ENCODE measurements at regions not wholly inside any gene's neighbourhood (a gene's known extent, or its start where the extent isn't known, plus 50 kb on each side); places are given as distances from the start of the nearest gene placed in this dataset.
A peak's percentile ranks its signal among the peaks of the same experiment; 100 is the strongest.
"Not testable (repeated sequence)": the region's sequence is repeated elsewhere in the genome, so short reads cannot be mapped to it uniquely, and the experiment has no call there.

DNA sequence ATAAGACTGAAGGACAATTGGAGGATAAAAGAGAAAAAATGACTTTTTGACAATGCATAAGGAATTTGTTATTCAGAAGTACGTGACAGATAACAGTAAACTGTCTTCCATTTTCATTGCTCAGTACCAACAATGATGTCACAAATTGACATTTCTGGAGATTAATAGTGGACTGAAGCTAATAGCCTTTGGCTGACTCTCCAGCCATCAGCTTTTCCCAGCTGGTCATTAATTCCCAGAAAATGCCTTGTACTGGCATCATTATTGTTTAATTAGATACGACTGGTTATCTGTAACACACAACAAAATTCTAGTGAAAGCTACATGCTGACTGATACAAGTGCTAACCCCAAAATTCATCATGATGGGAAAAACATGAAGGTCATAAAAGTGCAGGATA lies 147.9 kb upstream of the FGF13 start:
- no peak for DNase-seq (ENCODE audit: low spot score)

DNA sequence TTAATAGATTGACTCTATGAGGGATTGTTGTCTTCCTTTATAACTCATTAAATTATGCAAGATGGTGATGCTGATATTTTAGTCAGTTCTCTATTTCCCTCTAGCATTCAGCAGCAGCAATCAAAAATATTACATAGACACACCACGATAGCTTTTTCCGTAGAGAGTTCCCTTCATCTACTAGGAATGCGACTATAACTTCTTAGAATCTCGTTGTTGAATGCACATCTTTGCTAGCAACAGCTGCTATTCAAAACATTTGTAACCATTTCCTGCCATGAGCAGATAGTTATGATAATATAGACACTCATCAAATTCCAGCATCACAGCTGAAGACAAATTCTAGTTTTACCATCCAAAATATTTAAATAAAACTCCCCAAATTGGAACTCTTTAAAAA lies 147.4 kb upstream of the FGF13 start:
- no peak for DNase-seq (ENCODE audit: low spot score)

DNA sequence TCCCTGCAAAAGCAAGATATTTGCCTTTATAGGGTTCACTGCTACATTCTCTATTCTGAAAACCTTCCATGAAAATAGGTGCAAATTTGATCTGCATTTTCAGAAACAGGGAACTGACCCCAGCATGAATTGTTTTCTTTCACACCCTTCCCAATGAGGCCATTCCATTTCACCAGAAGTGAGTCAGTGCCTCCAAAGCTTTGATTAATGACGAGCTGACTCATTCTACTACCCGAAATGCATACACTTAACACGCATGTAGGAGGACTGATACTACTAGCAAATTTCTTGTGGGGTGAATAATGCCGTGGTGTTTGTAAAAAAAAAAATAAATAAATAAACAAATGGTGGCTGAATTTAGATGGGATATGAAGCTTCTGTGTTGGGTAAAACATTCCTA lies 146.9 kb upstream of the FGF13 start:
- DNase-seq (ENCODE audit: low spot score): no peak

DNA sequence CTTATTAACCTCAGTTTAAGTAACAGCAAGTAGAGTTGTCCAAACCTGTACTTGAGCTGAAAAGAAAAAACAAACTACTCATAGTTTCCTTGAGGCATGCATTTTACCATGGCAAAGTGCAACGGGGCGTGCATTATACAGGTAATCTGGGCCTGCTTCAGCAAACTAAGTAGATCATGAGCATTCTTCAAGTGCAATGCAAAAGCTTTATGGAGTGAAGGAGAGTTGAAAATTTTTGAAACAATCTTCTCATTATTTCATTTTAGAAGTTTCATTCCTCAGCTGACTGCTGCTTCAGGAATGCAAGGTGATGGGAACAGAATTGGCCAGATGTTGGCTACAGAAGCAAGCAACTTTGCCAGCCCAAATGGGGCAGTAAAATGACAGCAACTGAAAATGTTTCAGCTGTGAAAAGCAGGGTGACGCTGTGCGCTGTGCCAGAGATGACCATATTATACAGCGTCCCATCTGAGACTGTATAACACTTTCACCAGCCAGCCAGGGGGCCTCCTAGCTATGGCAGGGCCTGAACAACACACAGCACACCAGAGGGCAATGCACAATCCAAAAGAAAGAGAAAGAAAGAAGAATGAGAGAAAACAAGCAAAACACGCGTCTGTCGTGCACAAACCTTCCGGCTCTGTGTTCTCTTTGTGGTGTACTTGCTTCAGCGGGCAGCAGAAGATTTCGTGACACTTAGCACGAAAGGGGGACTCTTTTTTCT lies 145.5 kb upstream of the FGF13 start:
- no peak for DNase-seq (ENCODE audit: low spot score)

DNA sequence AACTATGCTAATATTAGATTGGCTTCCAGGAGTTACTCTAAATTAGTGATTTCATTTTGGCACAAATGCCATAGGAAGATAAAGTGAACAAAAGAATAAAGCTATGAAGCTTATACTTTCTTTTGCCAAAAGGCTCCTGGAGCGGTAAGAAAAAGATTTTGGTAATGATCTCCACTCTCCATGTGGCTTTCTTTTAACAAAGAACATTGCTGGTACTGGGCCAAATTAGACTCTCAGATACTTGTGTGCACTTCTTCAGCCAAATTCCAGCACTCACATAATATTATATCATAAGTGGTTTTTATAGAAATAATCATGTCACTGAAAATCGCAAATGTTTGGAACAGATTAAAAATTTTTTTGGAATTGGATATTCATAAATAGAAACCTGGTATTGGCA lies 142.4 kb upstream of the FGF13 start:
- no peak for DNase-seq (ENCODE audit: low spot score)

DNA sequence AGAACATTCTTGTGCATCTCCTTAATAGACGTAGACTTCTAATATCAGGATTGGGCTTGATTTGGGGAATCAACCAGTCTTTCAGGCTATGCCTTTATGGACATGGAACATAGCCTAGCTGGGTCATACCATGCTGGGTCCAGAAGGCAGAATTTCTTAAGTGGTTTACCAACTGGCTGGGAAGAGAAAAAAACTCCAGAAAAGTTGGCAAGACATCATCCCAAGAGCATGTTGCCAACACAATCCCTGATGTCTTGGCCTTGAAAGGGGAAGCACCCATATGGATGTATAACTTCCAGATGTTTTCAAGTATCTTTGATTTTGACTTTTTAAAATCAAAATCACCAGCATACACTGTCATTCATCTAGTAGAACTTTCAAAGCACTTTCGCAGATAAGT lies 138.0 kb upstream of the FGF13 start:
- DNase-seq (ENCODE audit: low spot score): no peak

DNA sequence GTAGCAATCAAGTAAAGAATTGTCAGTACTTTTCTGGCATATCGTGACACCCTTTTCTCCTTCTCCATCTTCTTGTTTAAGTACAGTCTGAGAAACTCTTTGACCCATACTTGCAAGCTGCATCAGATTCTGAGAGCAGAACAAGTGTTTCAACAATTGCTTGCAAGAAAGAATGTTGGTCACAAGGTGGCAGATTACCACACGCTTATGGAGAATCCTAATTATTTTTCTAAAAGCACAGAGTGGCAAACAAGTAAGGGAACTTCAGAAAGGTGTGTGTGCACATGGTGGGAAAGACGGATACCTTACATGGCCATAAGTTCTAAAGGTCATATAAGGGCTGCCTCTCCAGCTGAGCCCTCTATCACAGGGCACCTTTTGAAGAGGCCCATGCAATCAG lies 136.4 kb upstream of the FGF13 start:
- peak; percentile 8 for DNase-seq (ENCODE audit: low spot score)

DNA sequence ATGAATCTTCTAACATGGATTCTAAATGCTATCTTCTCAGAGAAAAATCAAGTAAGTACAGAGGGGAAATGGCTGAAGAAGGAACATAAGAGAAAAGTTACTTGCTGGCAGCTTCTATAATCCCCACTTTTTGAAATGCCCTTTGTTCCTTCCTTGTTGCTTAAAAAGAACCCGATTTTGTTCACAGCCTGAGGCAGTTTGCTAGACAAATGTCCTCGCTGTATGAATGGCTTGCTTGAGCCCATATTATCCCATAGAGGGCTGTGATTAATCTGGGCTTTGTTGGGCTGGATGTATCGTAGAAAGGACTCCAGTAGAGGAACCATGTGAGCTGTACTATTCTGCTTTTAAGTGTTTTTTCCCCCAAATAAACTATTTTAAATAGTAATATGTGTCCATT lies 134.3 kb upstream of the FGF13 start:
- no peak for DNase-seq (ENCODE audit: low spot score)

DNA sequence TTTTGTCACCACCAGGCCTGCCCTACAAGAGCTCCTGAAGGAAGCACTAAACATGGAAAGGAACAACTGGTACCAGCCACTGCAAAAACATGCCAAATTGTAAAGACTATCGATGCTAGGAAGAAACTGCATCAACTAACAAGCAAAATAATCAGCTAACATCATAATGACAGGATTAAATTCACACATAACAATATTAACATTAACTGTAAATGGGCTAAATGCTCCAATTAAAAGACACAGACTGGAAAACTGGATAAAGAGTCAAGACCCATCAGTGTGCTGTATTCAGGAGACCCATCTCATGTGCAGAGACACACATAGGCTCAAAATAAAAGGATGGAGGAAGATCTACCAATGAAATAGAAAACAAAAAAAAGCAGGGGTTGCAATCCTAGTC lies 95.9 kb upstream of the FGF13 start:
- DNase-seq (ENCODE audit: low spot score): not testable (repeated sequence)

DNA sequence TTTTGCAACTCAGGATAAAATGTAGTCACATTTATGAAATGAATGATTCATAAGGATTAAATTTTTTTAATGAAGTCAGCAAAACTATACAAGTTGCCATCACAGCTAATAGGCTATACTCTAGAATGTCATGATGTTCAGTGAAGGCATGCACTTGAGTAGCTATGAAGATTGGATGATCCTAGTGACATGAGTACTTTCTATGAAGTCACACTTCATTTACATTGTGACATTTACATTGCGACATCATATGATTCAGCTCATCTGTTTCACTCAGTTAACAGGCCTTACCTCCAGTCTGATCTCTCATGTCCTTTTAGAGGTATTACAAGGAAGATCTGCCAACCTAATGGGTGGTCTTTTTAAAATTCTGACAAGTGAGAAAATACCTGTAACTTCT lies 82.7 kb upstream of the FGF13 start:
- no peak for DNase-seq (ENCODE audit: low spot score)

DNA sequence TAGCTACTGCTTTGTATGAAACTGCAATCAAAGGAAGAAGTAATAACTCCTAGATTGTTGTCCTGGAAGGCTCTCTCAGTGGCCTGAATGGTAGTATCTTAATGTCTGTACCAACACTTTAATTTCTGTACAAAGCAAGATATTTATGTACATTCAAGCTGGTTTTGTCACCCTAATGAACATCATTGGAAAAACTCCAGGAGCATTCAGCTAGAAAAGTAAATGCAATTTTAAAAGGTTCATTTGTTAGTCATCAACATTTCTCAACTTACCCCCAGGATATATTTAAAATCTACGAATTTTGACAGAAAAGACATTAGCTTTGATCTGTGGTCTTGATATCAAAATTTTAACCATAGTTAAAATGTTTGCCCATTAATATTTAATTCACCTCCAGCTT lies 80.0 kb upstream of the FGF13 start:
- no peak for DNase-seq (ENCODE audit: low spot score)

DNA sequence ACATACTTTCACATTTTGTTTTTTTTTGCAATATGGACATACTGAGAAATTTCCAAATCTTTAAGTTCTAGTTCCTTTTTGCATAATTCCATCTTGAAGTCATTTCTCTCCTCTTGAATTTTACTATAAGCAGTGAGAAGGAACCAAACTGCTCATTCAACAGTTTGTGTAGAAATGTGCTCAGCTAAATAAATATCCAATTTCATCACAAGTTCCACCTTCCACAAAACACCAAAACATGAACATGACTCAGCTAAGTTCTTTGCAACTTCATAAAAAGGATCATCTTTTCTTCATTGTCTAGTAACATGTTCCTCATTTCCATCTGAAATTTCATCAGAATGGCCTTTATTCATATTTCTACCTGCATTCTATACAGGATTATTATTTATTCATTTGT lies 77.3 kb upstream of the FGF13 start:
- no peak for DNase-seq (ENCODE audit: low spot score)

DNA sequence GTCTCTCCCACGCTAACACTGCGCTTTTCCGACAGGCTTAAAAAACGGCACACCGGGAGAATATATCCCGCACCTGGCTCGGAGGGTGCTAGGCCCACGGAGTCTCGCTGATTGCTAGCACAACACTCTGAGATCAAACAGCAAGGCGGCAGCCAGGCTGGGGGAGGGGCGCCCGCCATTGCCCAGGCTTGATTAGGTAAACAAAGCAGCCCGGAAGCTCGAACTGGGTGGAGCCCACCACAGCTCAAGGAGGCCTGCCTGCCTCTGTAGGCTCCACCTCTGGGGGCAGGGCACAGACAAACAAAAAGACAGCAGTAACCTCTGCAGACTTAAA lies 67.0 kb upstream of the FGF13 start:
- not testable (repeated sequence) for DNase-seq (ENCODE audit: low spot score)

DNA sequence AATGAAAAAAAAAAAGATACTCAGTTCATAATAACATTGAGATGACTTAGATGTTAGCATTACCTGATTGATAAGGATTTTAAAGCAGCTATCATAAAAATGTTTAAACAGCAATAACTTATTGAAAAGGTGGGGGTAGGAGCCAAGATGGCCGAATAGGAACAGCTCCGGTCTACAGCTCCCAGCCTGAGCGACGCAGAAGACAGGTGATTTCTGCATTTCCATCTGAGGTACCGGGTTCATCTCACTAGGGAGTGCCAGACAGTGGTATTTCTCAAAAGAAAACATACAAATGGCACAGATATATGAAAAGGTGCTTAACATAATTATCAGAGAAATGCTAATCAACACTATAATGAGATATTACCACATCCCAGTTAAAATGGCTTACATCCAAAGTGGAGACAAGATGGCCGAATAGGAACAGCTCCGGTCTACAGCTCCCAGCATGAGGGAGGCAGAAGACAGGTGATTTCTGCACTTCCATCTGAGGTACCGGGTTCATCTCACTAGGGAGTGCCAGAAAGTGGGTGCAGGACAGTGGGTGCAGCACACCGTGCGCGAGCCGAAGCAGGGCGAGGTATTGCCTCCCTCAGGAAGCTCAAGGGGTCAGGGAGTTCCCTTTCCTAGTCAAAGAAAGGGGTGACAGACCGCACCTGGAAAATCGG lies 66.5 kb upstream of the FGF13 start:
- not testable (repeated sequence) for DNase-seq (ENCODE audit: low spot score)

DNA sequence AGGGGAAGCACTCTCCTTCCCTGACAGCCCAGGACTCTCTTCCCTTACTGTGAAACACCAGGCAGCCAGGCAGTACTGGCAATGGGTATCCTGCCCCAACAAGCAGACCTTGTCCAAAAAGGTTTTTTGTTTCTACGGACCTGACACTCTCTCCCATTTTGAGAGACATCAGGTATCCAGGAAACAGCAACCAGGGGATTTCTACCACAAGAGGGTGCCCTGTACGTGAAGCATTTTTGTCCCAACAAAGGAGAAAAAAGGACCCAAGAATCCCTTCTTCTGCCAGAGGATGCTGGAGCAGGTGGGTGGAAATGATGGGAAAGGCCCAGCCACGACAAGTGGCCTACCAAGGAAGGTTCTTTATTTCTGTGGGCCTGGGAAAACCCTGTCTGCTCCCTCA lies 65.7 kb upstream of the FGF13 start:
- DNase-seq (ENCODE audit: low spot score): no peak

DNA sequence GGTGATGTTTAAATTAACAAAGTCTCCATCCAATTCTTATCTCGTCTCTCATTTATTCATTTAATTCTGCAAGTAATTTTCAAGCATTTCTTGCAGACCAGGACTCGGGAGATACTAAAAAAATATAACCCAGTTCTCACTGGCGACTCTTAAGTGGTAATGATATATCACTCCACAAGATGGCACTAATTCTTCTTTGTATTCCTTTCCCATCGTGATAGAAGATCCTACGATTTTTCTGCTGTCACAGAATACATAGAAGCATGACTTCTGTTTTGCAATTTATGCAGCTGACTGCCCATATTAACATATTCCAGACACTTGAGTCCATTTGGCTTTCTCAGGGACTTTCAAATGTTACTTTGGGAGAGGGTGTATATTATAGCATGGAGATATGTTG lies 64.0 kb upstream of the FGF13 start:
- DNase-seq (ENCODE audit: low spot score): peak; percentile 31

DNA sequence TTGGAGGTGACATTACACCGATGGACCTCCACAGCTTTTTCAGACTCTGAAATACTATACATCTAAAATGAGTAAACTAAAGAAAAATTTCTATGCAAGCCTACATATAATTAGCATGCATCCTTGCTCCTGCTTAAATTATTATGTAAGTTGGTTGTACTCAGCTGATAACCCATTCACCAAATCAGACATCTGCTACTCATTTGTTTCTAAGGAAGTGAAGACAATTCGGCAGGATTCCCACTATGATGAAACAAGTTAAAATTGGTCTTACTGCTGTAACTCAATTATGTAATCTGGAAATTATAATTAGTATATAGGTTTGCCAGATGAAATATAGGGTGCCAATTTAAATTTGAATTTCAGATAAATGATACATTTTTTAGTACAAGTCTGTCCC lies 59.5 kb upstream of the FGF13 start:
- peak; percentile 3 for DNase-seq (ENCODE audit: low spot score)

DNA sequence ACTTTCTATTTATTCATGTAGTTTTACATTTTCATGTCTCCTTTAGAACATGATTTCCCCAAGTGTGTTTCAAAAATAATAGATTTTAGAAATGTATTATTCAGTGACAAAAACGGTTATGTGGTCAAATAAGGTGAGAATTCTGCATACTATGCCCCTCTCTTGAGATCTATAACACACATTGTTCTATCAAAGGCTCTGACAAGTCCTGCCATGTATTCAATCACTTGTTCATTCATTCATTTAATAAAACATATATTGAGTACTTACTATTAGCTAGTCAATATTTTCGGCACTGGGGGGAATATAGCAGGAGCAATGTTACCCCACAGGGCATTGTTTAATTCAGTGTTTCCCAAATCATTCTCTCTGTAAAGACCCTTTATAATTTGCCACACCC lies 58.4 kb upstream of the FGF13 start:
- DNase-seq (ENCODE audit: low spot score): no peak

DNA sequence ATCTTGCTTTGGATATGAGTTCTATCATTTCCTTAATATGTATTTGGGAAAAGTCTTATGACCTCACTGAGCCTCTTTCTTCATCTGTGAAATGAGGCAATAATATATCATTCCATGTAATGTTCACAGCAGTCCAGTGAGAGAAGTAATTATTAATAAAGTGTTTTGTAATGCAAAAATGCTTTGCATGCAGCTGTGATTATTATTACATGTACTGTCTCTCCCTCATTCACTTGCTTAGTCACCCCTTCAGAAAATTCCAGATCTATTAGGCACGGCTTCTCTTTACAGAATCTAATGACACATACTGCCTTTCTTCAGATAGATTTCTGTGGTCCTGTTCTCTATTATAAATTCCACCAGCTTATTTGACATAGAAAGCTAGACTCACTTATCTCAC lies 53.5 kb upstream of the FGF13 start:
- no peak for DNase-seq (ENCODE audit: low spot score)

DNA sequence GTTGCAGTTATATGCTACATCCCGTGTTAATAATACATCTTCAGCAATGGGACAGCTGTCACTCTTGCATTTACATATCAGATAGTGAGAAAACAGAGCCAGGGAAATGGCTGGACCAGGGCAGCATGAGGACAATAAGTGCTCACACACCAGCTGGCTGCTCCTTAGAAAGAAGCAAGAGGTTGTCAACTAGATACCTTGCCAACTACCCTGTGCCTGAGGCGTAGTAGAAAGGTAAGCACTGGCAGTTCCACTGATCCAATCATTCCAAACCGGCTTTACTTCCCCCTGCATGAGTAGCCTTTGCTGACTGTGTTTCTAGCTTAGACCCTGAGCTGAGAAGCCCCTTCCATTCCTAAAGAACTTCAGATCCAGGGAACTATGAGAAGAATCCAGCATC lies 52.2 kb upstream of the FGF13 start:
- DNase-seq (ENCODE audit: low spot score): no peak

DNA sequence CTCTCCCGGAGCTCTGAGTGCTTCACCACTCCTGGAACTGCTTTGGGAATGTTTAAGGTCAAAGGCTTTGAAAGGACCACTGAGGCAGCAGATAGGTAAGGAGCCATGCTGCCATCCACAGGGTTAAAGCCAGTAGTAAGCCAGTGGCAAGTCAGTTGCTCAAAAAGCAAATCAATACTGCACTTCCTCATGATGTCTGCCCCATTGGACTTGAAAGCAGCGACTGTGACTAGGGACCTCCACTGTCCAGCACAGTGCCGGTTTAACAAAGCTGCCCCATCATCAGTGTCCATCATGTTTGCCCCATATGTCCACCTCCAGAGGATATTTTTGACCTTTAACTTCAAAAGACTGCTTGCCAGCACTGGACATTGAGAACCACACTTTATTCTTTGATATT lies 49.9 kb upstream of the FGF13 start:
- DNase-seq (ENCODE audit: low spot score): no peak

Data from Ammon's horn (tissue), 1 donor.